Kidney (tissue), 13 donors: ENCODE measurements at regions not wholly inside any gene's neighbourhood (a gene's known extent, or its start where the extent isn't known, plus 50 kb on each side); places are given as distances from the start of the nearest gene placed in this dataset.
A peak's percentile ranks its signal among the peaks of the same experiment; 100 is the strongest.
"Not testable (repeated sequence)": the region's sequence is repeated elsewhere in the genome, so short reads cannot be mapped to it uniquely, and the experiment has no call there.

Source experiments
- DNase-seq, 5 donors: peaks; one replicate each; pipeline ENCODE4 v3.0.0-alpha.2; 2013 to 2020
- FAIRE-seq: peaks from 2 replicates; lab custom pipeline; 2012; peaks lifted over from hg19 to GRCh38; lab: Jason Lieb, UNC
- H3K27ac ChIP-seq, 2 donors: one replicate each; pipeline ENCODE4 v1.7.0; 2013; ENCODE audit warnings: low read depth in 2 of 2, low read length in 2 of 2, inconsistent platforms in 1 of 2
- H3K27me3 ChIP-seq: one replicate; pipeline ENCODE4 v1.7.1; 2013; ENCODE audit warnings: low read length, inconsistent platforms; ENCODE audit not compliant: control insufficient read depth, insufficient read depth
- H3K36me3 ChIP-seq, 3 donors: one replicate each; pipeline versions ENCODE4 v1.7.0 to v1.7.1; 2013; ENCODE audit warnings: low read length in 3 of 3, control low read depth in 1 of 3, inconsistent platforms in 1 of 3; ENCODE audit not compliant: insufficient read depth in 3 of 3, control insufficient read depth in 2 of 3
- H3K4me1 ChIP-seq, 3 donors: one replicate each; pipeline versions ENCODE4 v1.7.0 to v1.7.1; 2013; ENCODE audit warnings: low read length in 3 of 3, inconsistent platforms in 1 of 3, low read depth in 1 of 3; ENCODE audit not compliant: control insufficient read depth in 2 of 3, insufficient read depth in 2 of 3
- H3K4me3 ChIP-seq, 3 donors: one replicate each; pipeline versions ENCODE4 v1.7.0 to v1.8.1; 2013; ENCODE audit warnings: low read length in 3 of 3, control low read depth in 1 of 3, inconsistent platforms in 1 of 3
- H3K9ac ChIP-seq, 3 donors: one replicate each; pipeline versions ENCODE4 v1.7.0 to v1.7.1; 2013; ENCODE audit warnings: low read length in 3 of 3, control low read depth in 1 of 3, inconsistent platforms in 1 of 3
- H3K9me3 ChIP-seq, 3 donors: one replicate each; pipeline versions ENCODE4 v1.7.0 to v1.7.1; 2013; ENCODE audit warnings: low read length in 3 of 3, control low read depth in 1 of 3, inconsistent platforms in 1 of 3; ENCODE audit not compliant: control insufficient read depth in 2 of 3, insufficient read depth in 1 of 3
- CTCF ChIP-seq: IDR thresholded peaks from 3 replicates; pipeline ENCODE4 v1.5.1; 2012; ENCODE audit warnings: mild to moderate bottlenecking, moderate library complexity, borderline replicate concordance; ENCODE audit not compliant: insufficient read depth; ENCODE audit errors: extremely low read depth
- intact Hi-C: fragments of 100-400 bp; cut with DNase I; formaldehyde crosslinking; loops from one replicate; pipeline ENCODE4 v1.11.1; 2022
- donor health status: control.
- donor health status: control.
- donor health status: control.
- donor health status: control.
- donor health status: control.
- donor health status: DM: yes; HTN: yes; CAD: no.
- donor health status: Normal renal cell carcinoma (clear cell type).

- no peak for TF ChIP-seq CTCF
- H3K27ac ChIP-seq: no peak overlapping the region
- no peak for FAIRE-seq
- intact Hi-C loops: no loop called here
- no peaks in the 10 kb centered on the region for H3K36me3 ChIP-seq
- no peaks in the 10 kb centered on the region for H3K27me3 ChIP-seq
- no peaks in the 10 kb centered on the region for H3K4me1 ChIP-seq
- no peak overlapping the region for H3K4me3 ChIP-seq
- H3K9me3 ChIP-seq: no peaks in the 10 kb centered on the region
- DNase-seq: no peak
- H3K9ac ChIP-seq: no peak overlapping the region
These were observed 89.8 kb upstream of the ADGRG2 start for GRCh38 chrX:19212037-19212436.

- Histone ChIP-seq H3K9ac (no peak overlapping the region), H3K9me3 (no peaks in the 10 kb centered on the region), H3K4me3 (no peak overlapping the region), H3K36me3 (no peaks in the 10 kb centered on the region), H3K27ac (no peak overlapping the region), H3K27me3 (no peaks in the 10 kb centered on the region), H3K4me1 (no peaks in the 10 kb centered on the region)
- no peak for FAIRE-seq
- no peak for TF ChIP-seq CTCF
- DNase-seq: no peak
- intact Hi-C loops: no loop called here
These were observed 91.4 kb upstream of the ADGRG2 start for GRCh38 chrX:19213610-19214152.

- no peaks in the 10 kb centered on the region for H3K9me3 ChIP-seq
- TF ChIP-seq CTCF: no peak
- H3K27ac ChIP-seq: no peak overlapping the region
- no peak for FAIRE-seq
- no peaks in the 10 kb centered on the region for H3K36me3 ChIP-seq
- DNase-seq: peak in 4 of 5 donors; percentile 36 to 63 (median 50)
- no peak overlapping the region for H3K9ac ChIP-seq
- H3K27me3 ChIP-seq: no peaks in the 10 kb centered on the region
- intact Hi-C loops: no loop called here
- no peak overlapping the region for H3K4me3 ChIP-seq
- H3K4me1 ChIP-seq: no peaks in the 10 kb centered on the region
These were observed 92.0 kb upstream of the ADGRG2 start for GRCh38 chrX:19214311-19214710.

GRCh38 chrX:19225909-19226308, 103.6 kb upstream of the ADGRG2 start:
- no peaks in the 10 kb centered on the region for H3K27me3 ChIP-seq
- H3K9ac ChIP-seq: no peak overlapping the region
- no peaks in the 10 kb centered on the region for H3K36me3 ChIP-seq
- no peak for TF ChIP-seq CTCF
- no peaks in the 10 kb centered on the region for H3K9me3 ChIP-seq
- H3K27ac ChIP-seq: no peak overlapping the region
- intact Hi-C loops: no loop called here
- no peak for FAIRE-seq
- H3K4me3 ChIP-seq: no peak overlapping the region
- DNase-seq: peak in 3 of 5 donors; percentile 28 to 65 (median 43)
- H3K4me1 ChIP-seq: no peaks in the 10 kb centered on the region

GRCh38 chrX:19229896-19230295, 107.6 kb upstream of the ADGRG2 start:
- H3K36me3 ChIP-seq, intact Hi-C loops, DNase-seq, H3K4me3 ChIP-seq, H3K27ac ChIP-seq, H3K4me1 ChIP-seq, H3K27me3 ChIP-seq, FAIRE-seq, H3K9ac ChIP-seq, H3K9me3 ChIP-seq: not testable (repeated sequence)
